IMR-90 (cell line): ENCODE measurements at regions not wholly inside any gene's neighbourhood (a gene's known extent, or its start where the extent isn't known, plus 50 kb on each side); places are given as distances from the start of the nearest gene placed in this dataset.
A peak's percentile ranks its signal among the peaks of the same experiment; 100 is the strongest.

ENCODE experiments used
- ATAC-seq: fragments of 200-7000 bp; cut with Tn5 transposase; 2 replicates; pipeline ENCODE4 v1.9.1; 2020; ENCODE audit warnings: low read depth, mild to moderate bottlenecking, moderate library complexity
- BruUV-seq: library from RNA; stranded (reverse); fragments of 400-500 nt; replicated peaks from 2 replicates; lab custom pipeline; 2021; lab: Mats Ljungman, UMichigan
- CTCF ChIA-PET: fragments of 300-600 bp; formaldehyde crosslinking; extraction: SDS; loops from one replicate; lab custom pipeline; 2021; ENCODE audit warnings: antibody characterized with exemption; lab: Yijun Ruan, JAX
- POLR2A ChIA-PET: fragments of 300-600 bp; sonication (Branson Sonifier 250); formaldehyde crosslinking; loops from one replicate; lab custom pipeline; 2022; ENCODE audit warnings: antibody characterized with exemption; ENCODE audit not compliant: unreplicated experiment; lab: Charles Lee
- DNase-seq: peaks from one replicate; pipeline ENCODE4 v3.0.0; 2013
- H2AFZ ChIP-seq: replicated peaks from 2 replicates; pipeline ENCODE3; 2013; ENCODE audit warnings: low read length, mild to moderate bottlenecking; ENCODE audit not compliant: poor library complexity
- H2AK5ac ChIP-seq: 2 replicates; pipeline ENCODE4 v1.6.1; 2013; ENCODE audit warnings: low read depth, low read length, inconsistent platforms
- H2AK9ac ChIP-seq: replicated peaks from 2 replicates; pipeline ENCODE3; 2013; ENCODE audit warnings: mild to moderate bottlenecking, low read depth, low read length, moderate library complexity; ENCODE audit not compliant: poor library complexity
- H2BK120ac ChIP-seq: 2 replicates; pipeline ENCODE4 v1.6.1; 2013; ENCODE audit warnings: low read depth, low read length, inconsistent platforms
- H2BK15ac ChIP-seq: 3 replicates; pipeline ENCODE4 v1.6.1; 2013; ENCODE audit warnings: low read depth, low read length, inconsistent platforms
- H2BK20ac ChIP-seq: 2 replicates; pipeline ENCODE4 v1.6.1; 2013; ENCODE audit warnings: low read depth, mild to moderate bottlenecking, inconsistent platforms, low read length, moderate library complexity
- H2BK5ac ChIP-seq: 2 replicates; pipeline ENCODE4 v1.6.1; 2013; ENCODE audit warnings: mild to moderate bottlenecking, low read depth, low read length, inconsistent platforms; ENCODE audit not compliant: poor library complexity, severe bottlenecking
- H3K14ac ChIP-seq: replicated peaks from 2 replicates; pipeline ENCODE4 v1.6.1; 2013; ENCODE audit warnings: low read depth, low read length, inconsistent platforms
- H3K18ac ChIP-seq: 2 replicates; pipeline ENCODE4 v1.6.1; 2013; ENCODE audit warnings: low read depth, low read length, control low read depth
- H3K23ac ChIP-seq: 2 replicates; pipeline ENCODE4 v1.6.1; 2013; ENCODE audit warnings: low read depth, low read length, inconsistent platforms
- H3K27ac ChIP-seq: 2 replicates; pipeline ENCODE4 v1.5.1; 2013; ENCODE audit warnings: mild to moderate bottlenecking, control low read depth, low read length; ENCODE audit not compliant: insufficient read depth
- H3K27me3 ChIP-seq: 2 replicates; pipeline ENCODE4 v1.6.1; 2013; ENCODE audit warnings: low read length; ENCODE audit not compliant: control insufficient read depth, insufficient read depth
- H3K36me3 ChIP-seq: 2 replicates; pipeline ENCODE4 v1.6.1; 2013; ENCODE audit warnings: low read length, mixed read lengths; ENCODE audit not compliant: control insufficient read depth, insufficient read depth
- H3K4ac ChIP-seq: 2 replicates; pipeline ENCODE4 v1.6.1; 2013; ENCODE audit warnings: low read depth, low read length, inconsistent platforms
- H3K4me1 ChIP-seq: 2 replicates; pipeline ENCODE4 v1.6.1; 2013; ENCODE audit warnings: low read length, mixed read lengths; ENCODE audit not compliant: control insufficient read depth, insufficient read depth
- H3K4me2 ChIP-seq: 2 replicates; pipeline ENCODE4 v1.6.1; 2013; ENCODE audit warnings: low read depth, mild to moderate bottlenecking, control low read depth, low read length, moderate library complexity
- H3K4me3 ChIP-seq: 2 replicates; pipeline ENCODE4 v1.5.1; 2013; ENCODE audit warnings: low read depth, mild to moderate bottlenecking, control low read depth, low read length, moderate library complexity; ENCODE audit not compliant: insufficient read depth
- H3K56ac ChIP-seq: 2 replicates; pipeline ENCODE4 v1.6.1; 2013; ENCODE audit warnings: low read length, inconsistent platforms; ENCODE audit not compliant: insufficient read depth; ENCODE audit errors: extremely low read depth
- H3K79me1 ChIP-seq, 2 experiments: 2 replicates each; pipeline ENCODE4 v1.6.1; 2013; ENCODE audit warnings: low read length in 2 of 2, inconsistent platforms in 1 of 2, low read depth in 1 of 2
- H3K9ac ChIP-seq: 2 replicates; pipeline ENCODE4 v1.6.1; 2013; ENCODE audit warnings: low read depth, low read length, control low read depth
- H3K9me1 ChIP-seq: 2 replicates; pipeline ENCODE4 v1.6.1; 2013; ENCODE audit warnings: low read length, inconsistent platforms; ENCODE audit not compliant: insufficient read depth
- H3K9me3 ChIP-seq: 2 replicates; pipeline ENCODE4 v1.6.1; 2013; ENCODE audit warnings: low read length; ENCODE audit not compliant: control insufficient read depth, insufficient read depth
- H4K20me1 ChIP-seq: 2 replicates; pipeline ENCODE4 v1.6.1; 2013; ENCODE audit warnings: low read length, inconsistent platforms; ENCODE audit not compliant: insufficient read depth
- H4K5ac ChIP-seq: 2 replicates; pipeline ENCODE4 v1.6.1; 2013; ENCODE audit warnings: mild to moderate bottlenecking, low read depth, low read length, control low read depth
- H4K8ac ChIP-seq, 2 experiments: 2 replicates each; pipeline ENCODE4 v1.6.1; 2013; ENCODE audit warnings: low read depth in 2 of 2, low read length in 2 of 2, control low read depth in 1 of 2, inconsistent platforms in 1 of 2
- H4K91ac ChIP-seq: 2 replicates; pipeline ENCODE4 v1.6.1; 2013; ENCODE audit warnings: low read depth, low read length, inconsistent platforms; ENCODE audit not compliant: insufficient read depth
- BHLHE40 ChIP-seq: fragments of 150-350 bp; IDR thresholded peaks from 2 replicates; pipeline ENCODE4 v1.6.1; 2016; ENCODE audit warnings: mild to moderate bottlenecking, low read depth, low read length
- CEBPB ChIP-seq: IDR thresholded peaks from 2 replicates; pipeline ENCODE4 v1.6.1; 2012; ENCODE audit warnings: low read depth, low read length, improper control_type of control experiment
- CHD1 ChIP-seq: IDR thresholded peaks from 2 replicates; pipeline ENCODE4 v1.6.1; 2012; ENCODE audit warnings: low read depth, low read length, improper control_type of control experiment
- CTCF ChIP-seq: conservative IDR thresholded peaks from 2 replicates; pipeline ENCODE4 v1.5.1; 2012; ENCODE audit warnings: mild to moderate bottlenecking, low read depth, low read length, improper control_type of control experiment
- ELK1 ChIP-seq: fragments of 150-350 bp; IDR thresholded peaks from 2 replicates; pipeline ENCODE4 v1.6.1; 2016; ENCODE audit warnings: low read depth, mild to moderate bottlenecking, low read length, moderate library complexity, borderline replicate concordance
- FOS ChIP-seq: fragments of 150-350 bp; IDR thresholded peaks from 2 replicates; pipeline ENCODE4 v1.6.1; 2016; ENCODE audit warnings: low read depth, low read length
- MXI1 ChIP-seq: IDR thresholded peaks from 2 replicates; pipeline ENCODE4 v1.6.1; 2012; ENCODE audit warnings: low read depth, mild to moderate bottlenecking, low read length, moderate library complexity, borderline replicate concordance
- NFE2L2 ChIP-seq: fragments of 150-350 bp; IDR thresholded peaks from 2 replicates; pipeline ENCODE4 v1.6.1; 2016; ENCODE audit warnings: low read depth, mild to moderate bottlenecking, low read length
- POLR2A ChIP-seq: IDR thresholded peaks from 2 replicates; pipeline ENCODE4 v1.6.1; 2012; ENCODE audit warnings: mild to moderate bottlenecking, low read depth, low read length
- RAD21 ChIP-seq: IDR thresholded peaks from 2 replicates; pipeline ENCODE4 v1.6.1; 2012; ENCODE audit warnings: low read length, improper control_type of control experiment
- SMC3 ChIP-seq: fragments of 150-350 bp; IDR thresholded peaks from 2 replicates; pipeline ENCODE4 v1.6.1; 2016; ENCODE audit warnings: low read depth, mild to moderate bottlenecking, antibody characterized with exemption, low read length, moderate library complexity
- WGBS, 2 experiments: methylation state at CpG; one replicate each; pipeline versions ENCODE4 v1.1.5 to v1.1.7; 2013; ENCODE audit warnings: missing lambda C conversion rate in 2 of 2; ENCODE audit not compliant: insufficient read length in 1 of 2; ENCODE audit errors: extremely low coverage in 2 of 2; 5-methylcytosine and 5-hydroxymethylcytosine counted together
- dilution Hi-C: fragments of 300-500 bp; cut with HindIII; formaldehyde crosslinking; loops from one replicate; pipeline ENCODE4 v1.14.3; 2018; ENCODE audit warnings: low sequenced_read_pairs; ENCODE audit not compliant: unreplicated experiment
- in situ Hi-C: fragments of 300-500 bp; cut with MboI; formaldehyde crosslinking; loops from 3 replicates; pipeline ENCODE4 v1.14.3; 2019; ENCODE audit warnings: low sequenced_read_pairs, inconsistent platforms, mixed read lengths
- intact Hi-C: fragments of 100-400 bp; cut with micrococcal nuclease; formaldehyde crosslinking; loops from 2 replicates; pipeline ENCODE4 v1.10.0; 2022

GRCh38 chr4:158067646-158068045, 105.2 kb downstream of the GASK1B start:
- intact Hi-C loops (loop anchor here (2.0 kb wide), 1 partner anchor 15 kb away; no protein-coding TSS in a partner anchor), in situ Hi-C loops (no loop called here), dilution Hi-C loops (no loop called here)
- H3K9me3 ChIP-seq: no peaks in the 10 kb centered on the region
- no peak overlapping the region for H3K9ac ChIP-seq
- H3K4me2 ChIP-seq: peak overlapping the region; percentile 10; the same call in 1 of the 2 replicates
- no peak overlapping the region for H3K4me3 ChIP-seq
- no peak overlapping the region for H3K18ac ChIP-seq
- BruUV-seq: no TSS peak
- H2BK20ac ChIP-seq: peak overlapping the region; percentile 6; the same call in 1 of the 2 replicates
- H2AK5ac ChIP-seq: no peak overlapping the region
- peak overlapping the region; percentile 47 for H3K4ac ChIP-seq
- no CpG with 5 or more reads among the region's 2 CpGs for WGBS, 2 experiments
- H3K56ac ChIP-seq: no peak overlapping the region
- H4K5ac ChIP-seq: no peak overlapping the region
- H4K20me1 ChIP-seq: no peaks in the 10 kb centered on the region
- CTCF ChIA-PET: no interaction called here
- no peak overlapping the region for H2BK120ac ChIP-seq
- peak overlapping the region; percentile 79 for H2BK5ac ChIP-seq
- no peak overlapping the region for H3K23ac ChIP-seq
- TF ChIP-seq ELK1: no peak
- no peak for TF ChIP-seq FOS
- no peak for TF ChIP-seq RAD21
- TF ChIP-seq SMC3: no peak
- TF ChIP-seq CTCF: no peak
- no peak for TF ChIP-seq NFE2L2
- TF ChIP-seq POLR2A: no peak
- no peak for TF ChIP-seq BHLHE40
- TF ChIP-seq CHD1: no peak
- TF ChIP-seq MXI1: no peak
- TF ChIP-seq CEBPB: no peak
- H3K9me1 ChIP-seq: no peaks in the 10 kb centered on the region
- H4K91ac ChIP-seq: no peak overlapping the region
- H3K79me1 ChIP-seq: no peaks in the 10 kb centered on the region
- peaks cover 2% of the 10 kb centered on the region; the same call in 1 of the 2 replicates for H3K4me1 ChIP-seq
- POLR2A ChIA-PET: no interaction called here
- peak overlapping the region in 1 of 2 experiments; percentile 5; a peak in 1 of 4 replicates for H4K8ac ChIP-seq
- H3K36me3 ChIP-seq: no peaks in the 10 kb centered on the region
- no peak overlapping the region for H3K14ac ChIP-seq
- ATAC-seq (no peak), DNase-seq (no peak)
- H2AFZ ChIP-seq: no peak overlapping the region
- H2AK9ac ChIP-seq: no peak overlapping the region
- H3K27ac ChIP-seq: no peak overlapping the region; the same call in 1 of the 2 replicates
- no peaks in the 10 kb centered on the region for H3K27me3 ChIP-seq
- no peak overlapping the region; the same call in 2 of the 3 replicates for H2BK15ac ChIP-seq
